RWPE1 (cell line): ENCODE measurements at regions not wholly inside any gene's neighbourhood (a gene's known extent, or its start where the extent isn't known, plus 50 kb on each side); places are given as distances from the start of the nearest gene placed in this dataset.

ENCODE experiments used
- CTCF ChIA-PET: fragments of 350-600 bp; sonication (Branson Sonifier 250); formaldehyde crosslinking; extraction: SDS; loops from one replicate; lab custom pipeline; 2021; lab: Yijun Ruan, JAX
- POLR2A ChIA-PET: fragments of 400-600 bp; formaldehyde crosslinking; extraction: SDS; loops from one replicate; lab custom pipeline; 2020; ENCODE audit warnings: antibody characterized with exemption; ENCODE audit not compliant: low non-redundant PET; lab: Yijun Ruan, JAX
- DNase-seq: peaks from one replicate; pipeline ENCODE4 v3.0.0; 2012; ENCODE audit warnings: low spot score
- H3K27ac ChIP-seq: fragments of 450-650 bp; 2 replicates; pipeline ENCODE4 v1.5.1; 2017
- TF ChIP-seq, protein P1 (sequence below): fragments of 450-650 bp; conservative IDR thresholded peaks from 2 replicates; pipeline ENCODE4 v1.5.1; 2017; ENCODE audit warnings: low read depth, mild to moderate bottlenecking

DNA sequence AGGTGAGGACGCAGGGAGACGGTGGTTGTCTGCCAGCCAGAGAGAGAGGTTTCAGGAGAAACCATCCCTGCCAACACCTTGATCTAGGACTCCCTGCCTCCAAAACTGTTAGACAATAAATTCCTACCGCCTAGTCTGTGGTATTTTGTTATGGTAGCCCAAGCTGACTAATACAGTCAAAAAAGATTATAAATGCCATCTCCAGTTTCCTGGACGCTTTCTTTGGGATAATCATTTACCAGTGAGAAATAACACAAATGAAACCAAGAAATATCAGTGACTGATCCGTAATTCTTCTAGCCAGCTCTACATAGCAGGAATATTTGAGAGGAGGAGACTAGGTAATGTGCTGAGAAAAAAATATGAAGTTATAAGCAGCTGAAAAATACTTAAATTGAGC, 707.8 kb upstream of the LMCD1 start:
- TF ChIP-seq, protein P1, sequence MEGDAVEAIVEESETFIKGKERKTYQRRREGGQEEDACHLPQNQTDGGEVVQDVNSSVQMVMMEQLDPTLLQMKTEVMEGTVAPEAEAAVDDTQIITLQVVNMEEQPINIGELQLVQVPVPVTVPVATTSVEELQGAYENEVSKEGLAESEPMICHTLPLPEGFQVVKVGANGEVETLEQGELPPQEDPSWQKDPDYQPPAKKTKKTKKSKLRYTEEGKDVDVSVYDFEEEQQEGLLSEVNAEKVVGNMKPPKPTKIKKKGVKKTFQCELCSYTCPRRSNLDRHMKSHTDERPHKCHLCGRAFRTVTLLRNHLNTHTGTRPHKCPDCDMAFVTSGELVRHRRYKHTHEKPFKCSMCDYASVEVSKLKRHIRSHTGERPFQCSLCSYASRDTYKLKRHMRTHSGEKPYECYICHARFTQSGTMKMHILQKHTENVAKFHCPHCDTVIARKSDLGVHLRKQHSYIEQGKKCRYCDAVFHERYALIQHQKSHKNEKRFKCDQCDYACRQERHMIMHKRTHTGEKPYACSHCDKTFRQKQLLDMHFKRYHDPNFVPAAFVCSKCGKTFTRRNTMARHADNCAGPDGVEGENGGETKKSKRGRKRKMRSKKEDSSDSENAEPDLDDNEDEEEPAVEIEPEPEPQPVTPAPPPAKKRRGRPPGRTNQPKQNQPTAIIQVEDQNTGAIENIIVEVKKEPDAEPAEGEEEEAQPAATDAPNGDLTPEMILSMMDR: no peak
- DNase-seq: no peak
- H3K27ac ChIP-seq: no peak overlapping the region
- ChIA-PET CTCF (interaction anchor here (0.6 kb wide), 1 partner anchor 70 kb away, joined by 3 read pairs; no protein-coding TSS in a partner anchor), POLR2A (no interaction called here)

DNA sequence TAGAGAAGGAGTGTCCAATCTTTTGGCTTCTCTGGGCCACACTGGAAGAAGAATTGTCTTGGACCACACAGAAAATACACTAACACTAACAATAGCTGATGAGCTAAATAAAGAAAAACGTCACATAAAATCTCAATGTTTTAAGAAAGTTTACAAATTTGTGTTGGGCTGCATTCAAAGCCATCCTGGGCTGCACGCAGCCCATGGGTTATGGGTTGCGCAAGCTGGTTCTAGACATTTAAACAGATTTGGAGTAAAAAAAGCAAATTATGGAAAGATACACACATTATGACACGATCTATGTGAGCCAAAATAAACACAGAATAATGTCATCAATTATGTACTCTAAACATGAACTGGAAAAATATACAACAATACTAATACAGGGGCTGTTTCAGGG, 703.3 kb upstream of the LMCD1 start:
- TF ChIP-seq, protein P1: no peak
- POLR2A ChIA-PET: no interaction called here
- CTCF ChIA-PET: no interaction called here
- H3K27ac ChIP-seq: no peak overlapping the region
- DNase-seq: no peak

DNA sequence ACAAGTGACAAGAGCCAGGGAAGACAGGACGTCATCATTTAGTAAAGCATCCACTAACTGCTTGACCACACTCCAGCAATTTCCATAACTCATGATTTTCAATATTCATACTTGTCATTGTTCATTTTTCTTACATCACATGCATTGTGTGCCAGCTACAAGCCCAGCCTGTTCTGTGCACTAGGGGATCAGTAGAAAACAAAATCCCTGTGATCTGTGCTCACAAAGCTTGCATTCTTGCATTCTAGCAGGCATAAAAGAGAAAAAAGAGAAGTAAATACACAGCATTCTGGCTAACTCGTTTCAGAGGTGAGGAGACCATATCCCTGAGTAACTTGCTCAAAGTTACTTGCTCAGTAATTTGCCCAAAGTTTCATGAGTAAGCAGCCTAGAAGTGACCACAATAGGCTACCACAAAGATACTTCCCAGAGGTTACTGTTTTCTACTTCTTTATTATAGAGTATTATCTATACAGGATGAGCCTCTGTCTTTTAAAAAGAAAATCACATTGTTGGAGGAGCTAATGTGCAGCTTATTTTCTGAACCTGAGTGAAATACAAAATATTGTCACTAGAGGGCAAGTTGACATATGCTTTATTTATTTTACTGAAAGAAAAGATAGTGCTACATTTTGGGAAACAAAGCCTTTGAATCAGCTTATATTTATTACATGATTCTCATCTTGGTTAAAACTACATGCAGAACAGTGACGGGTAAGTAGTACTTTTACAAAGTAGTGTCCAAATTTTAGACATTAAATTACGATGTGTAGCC, 701.4 kb upstream of the LMCD1 start:
- DNase-seq: no peak
- ChIA-PET CTCF (no interaction called here), POLR2A (no interaction called here)
- H3K27ac ChIP-seq: no peak overlapping the region
- TF ChIP-seq, protein P1: 0 out of 2 replicates have a peak, but pooled peaks have one; percentile 8

DNA sequence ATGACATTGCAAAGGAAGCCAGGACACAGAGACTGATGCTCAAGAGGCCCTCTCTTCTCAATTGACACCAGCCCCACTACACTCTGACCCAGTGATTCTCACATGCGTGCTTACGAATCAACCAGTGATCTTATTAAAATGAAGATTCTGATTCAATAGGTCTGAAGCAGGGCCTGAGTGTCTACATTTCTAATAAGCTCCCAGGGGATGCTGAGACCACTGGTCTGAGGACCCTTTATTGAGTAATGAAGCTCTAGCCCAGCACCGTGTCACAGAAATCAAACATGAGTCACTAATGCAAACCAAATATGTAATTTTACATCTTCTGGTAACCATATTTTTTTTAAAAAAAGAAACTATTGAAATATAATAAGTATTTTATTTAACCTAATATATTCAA, 689.1 kb upstream of the LMCD1 start:
- H3K27ac ChIP-seq: no peak overlapping the region
- CTCF ChIA-PET: no interaction called here
- POLR2A ChIA-PET: no interaction called here
- no peak for DNase-seq
- TF ChIP-seq, protein P1: no peak

DNA sequence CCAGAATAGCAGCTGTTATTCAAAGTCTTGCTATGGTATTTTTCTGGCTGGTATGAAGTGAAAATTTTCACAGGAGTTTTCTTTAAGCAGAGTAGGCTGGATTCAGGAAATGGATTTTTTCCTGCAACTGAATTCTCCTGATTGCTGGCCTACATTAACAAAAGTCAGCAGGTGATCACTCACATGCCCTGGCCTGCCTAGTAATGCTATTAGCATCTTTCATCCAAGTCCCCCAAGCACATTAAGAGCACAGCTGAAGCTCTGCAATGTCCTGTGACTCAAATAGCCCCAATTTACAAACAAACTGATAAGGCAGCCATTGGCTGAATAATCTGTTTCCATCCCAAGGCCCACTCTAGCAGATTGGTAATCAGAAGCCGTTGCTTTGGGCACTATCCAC, 688.3 kb upstream of the LMCD1 start:
- ChIA-PET CTCF (no interaction called here), POLR2A (no interaction called here)
- TF ChIP-seq, protein P1: no peak
- DNase-seq: no peak
- no peak overlapping the region for H3K27ac ChIP-seq

DNA sequence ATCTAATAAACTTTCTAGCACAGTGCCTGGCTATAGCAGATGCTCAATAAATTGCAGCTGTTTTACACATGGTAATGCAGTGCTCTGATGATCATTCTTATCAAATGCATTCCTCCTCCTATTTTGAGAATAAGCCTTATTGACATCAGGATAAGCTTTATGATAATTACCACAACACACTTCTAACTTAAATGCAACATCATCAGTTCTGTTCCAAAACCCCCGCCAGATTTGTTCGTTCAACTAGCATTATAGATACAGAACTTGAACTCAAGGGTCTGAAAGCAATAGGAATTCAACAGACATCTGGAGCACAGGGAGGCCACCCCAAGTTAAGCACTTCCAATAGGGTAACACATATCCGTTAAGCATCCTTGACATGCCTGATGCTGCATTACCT, 684.4 kb upstream of the LMCD1 start:
- no peak for DNase-seq
- TF ChIP-seq, protein P1: no peak
- CTCF ChIA-PET: no interaction called here
- POLR2A ChIA-PET: no interaction called here
- no peak overlapping the region for H3K27ac ChIP-seq
